Stimulated activated CD8-positive, alpha-beta memory T cell treated with anti-CD3 and anti-CD28 coated beads, Interleukin-12 subunit alpha, Interleukin-12 subunit beta, amount 100 ng/mL, for 1 hour (primary cell): ENCODE measurements at regions not wholly inside any gene's neighbourhood (a gene's known extent, or its start where the extent isn't known, plus 50 kb on each side); places are given as distances from the start of the nearest gene placed in this dataset.
"Not testable (repeated sequence)": the region's sequence is repeated elsewhere in the genome, so short reads cannot be mapped to it uniquely, and the experiment has no call there.

Experiments
- DNase-seq: peaks from one replicate; pipeline ENCODE4 v3.0.0-alpha.2; 2020; ENCODE audit warnings: low read depth

DNA sequence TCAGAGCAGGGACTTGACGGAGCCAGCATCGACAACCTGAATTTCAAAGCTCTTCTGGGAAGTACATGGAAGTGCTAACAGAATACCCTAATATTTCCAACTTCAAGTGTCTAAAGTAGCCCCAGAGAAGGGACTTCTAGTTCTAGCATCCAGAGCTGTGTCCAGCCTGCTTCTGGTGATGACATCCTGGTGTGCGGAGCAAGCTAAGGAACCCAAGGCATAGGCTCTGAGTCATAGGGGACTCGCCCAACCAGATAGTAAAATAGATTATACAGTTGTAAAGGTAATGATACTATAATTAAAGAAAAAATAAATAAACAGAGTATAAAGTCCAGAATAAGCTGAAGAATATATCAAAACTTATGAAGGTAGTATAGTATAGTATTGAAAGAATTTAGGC is 108.1 kb upstream of the SERPINE2 start:
- DNase-seq: no peak

DNA sequence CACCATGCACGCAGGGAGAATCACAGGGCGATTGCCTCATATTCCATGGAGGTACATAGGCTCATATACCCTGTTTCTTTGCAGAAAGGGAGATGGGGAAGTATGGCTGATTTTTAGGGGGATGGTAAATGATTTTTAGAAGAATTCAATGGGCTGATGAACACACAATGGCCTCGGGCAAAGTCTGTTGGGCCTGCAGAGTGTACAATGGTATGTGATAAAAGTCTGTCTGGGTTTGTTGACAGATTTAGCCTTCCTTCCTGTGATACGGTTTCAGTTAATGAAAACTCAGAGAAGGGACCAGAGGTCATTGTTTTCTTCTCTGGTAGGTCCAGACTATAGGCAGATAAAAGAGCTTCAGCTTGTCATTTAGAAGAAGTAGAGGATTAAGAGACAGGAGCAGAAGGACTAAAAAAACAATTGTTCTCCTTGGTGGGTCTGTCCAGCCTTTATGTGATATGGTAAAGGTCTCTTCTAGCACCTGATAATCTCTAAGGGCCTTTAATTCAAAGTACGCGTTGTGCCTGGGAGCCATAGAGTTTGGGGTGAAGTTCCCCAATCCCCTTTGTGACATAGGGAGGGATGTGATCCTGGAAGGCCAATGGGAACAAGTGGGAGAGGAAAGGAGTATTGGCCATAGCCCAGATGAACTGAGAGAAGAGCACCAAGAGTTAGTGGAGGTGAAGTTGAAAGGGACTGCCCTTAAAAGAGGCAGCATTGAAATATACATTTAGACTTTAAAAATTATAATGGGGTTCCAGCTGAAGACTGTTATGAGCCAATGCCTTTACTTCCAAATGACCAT is 107.5 kb upstream of the SERPINE2 start:
- DNase-seq: no peak

DNA sequence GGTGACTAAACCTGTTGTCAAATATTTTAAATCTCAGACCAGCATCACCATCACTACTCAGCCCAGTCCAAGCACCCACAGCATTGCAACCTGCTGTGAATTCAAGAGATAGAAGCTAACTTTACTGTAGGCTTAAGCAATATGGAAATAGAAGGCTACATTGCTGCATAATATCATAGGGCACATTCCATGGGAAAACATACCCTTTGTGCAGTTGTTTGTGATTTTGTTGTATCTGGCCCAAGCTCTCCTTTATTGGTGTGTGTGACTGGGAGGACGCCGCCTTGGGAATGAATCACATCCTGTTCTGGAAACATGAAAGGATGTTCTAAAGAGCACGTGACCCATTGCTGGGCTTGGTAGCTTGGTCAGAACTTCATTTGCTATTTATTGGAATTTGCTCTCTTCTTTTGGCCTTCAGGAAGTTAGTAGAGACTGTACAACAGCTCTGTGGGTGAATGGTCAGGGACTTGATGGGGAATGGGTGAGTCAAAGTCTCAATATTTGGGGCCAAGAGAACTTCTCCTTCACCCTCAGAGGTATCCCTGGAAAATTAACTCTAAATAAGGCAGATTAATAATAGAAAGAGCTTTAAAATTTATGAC is 106.8 kb upstream of the SERPINE2 start:
- DNase-seq: no peak

DNA sequence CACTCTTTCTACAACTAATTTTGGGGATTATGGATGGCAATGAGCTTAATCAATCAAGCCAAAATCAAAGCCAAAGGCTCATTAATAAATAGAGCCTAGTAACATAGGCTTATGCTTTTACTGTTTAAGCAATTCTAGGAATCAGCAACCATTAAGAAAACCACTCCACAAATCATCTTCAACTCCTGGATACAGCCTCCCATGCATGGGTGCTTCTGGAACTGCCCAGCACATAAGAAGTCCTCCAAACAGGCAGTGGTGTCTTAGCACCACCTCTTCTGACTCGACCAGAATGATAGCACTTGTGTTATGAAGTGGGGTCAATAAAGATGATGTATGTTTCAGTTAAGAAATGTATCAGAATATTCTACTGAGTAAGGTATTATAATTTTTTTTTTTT is 104.4 kb upstream of the SERPINE2 start:
- no peak for DNase-seq

DNA sequence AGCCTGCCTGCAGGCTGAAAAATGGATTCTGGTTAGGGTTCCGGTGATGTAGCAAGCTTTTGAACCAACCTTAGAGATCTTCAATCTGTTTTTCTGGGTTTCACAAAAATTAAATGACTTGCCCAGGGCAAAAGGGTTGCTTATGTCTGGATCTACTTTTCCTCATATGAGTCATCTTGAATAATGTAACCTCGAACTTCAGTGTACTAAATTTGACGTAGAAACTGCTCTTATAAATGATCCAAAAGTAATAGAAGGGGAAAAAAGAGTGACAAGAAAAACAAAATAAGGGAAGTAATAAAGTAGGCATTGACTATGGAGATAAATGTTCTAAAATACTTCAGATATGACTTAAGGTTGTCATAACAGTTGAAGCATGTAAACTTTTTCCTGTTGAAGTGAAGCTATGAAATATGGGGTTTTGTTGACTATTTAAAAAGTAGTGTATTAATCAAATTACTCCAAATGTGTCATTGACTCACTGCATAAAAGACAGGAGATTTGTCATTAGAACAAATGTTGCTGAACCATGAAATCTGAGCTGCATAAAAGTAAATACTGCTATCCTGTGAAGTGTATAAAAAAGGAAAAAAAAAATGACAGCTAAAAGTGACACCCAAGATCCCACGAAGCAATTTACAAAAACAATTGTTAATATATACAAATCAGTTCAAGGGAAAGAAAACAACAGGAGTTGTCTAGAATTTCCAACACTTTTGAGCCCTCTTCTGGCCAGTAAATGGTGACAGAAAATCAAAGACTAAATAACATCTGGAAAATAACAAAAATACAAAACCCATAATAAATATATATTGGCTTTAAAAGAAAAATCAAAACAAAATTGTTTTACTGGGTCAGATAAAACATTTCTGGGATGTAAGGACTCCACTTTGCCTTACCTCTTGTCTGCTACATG is 103.6 kb upstream of the SERPINE2 start:
- DNase-seq: no peak

DNA sequence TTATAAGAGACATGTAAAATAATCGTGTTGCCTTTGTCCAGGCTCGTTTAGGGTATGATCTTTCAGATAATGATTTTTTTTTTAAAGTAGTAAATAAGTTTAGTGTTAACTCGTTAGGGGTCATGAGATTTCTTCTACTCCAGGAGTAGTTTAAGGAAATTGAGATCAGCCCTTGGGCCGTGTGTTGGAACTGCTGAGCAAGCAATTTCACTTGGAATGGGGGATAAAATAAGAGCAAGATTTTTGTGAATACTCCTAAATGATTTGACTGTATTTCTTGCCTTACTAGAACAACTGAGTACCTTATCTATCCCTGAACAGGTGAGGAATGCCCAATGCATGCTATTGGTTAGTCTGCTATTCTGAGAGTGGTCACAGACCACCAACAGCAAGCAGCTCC is 102.2 kb upstream of the SERPINE2 start:
- DNase-seq: no peak

DNA sequence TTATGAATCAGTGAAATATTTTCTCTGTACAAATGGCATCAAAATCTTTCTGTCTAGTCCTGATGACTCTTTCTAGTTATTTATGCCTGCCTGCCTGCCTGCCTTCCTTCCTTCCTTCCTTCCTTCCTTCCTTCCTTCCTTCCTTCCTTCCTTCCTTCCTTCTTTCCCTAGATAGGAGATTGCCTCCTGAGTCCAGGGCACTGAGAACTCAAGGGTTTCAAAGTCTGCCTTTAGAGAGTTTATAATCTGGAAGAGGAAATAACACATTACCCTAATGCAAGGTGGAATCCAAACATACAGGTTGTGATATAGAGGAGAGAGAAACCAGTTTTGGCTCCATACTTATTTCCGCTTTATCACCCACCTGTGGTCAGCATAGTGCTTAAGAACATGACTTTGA is 98.1 kb upstream of the SERPINE2 start:
- no peak for DNase-seq

DNA sequence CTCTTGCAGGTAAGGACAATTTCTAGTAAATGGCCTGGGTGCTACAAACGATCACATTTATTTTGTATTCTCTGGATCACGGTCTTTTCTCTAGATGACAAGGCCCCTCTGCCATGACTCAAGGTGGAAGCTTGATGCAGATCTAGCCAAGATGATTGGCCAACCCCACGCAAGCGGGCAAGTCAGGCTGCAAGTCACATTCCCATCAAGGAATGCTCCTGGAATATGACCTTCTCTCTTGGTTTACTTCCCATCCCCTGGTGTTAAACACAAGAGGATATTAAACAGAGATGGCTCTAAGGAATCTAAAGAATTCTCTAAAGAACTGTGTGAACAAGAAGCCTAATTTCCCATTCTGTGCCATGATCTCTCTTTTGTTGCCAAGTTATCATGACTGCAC is 97.3 kb upstream of the SERPINE2 start:
- DNase-seq: no peak

DNA sequence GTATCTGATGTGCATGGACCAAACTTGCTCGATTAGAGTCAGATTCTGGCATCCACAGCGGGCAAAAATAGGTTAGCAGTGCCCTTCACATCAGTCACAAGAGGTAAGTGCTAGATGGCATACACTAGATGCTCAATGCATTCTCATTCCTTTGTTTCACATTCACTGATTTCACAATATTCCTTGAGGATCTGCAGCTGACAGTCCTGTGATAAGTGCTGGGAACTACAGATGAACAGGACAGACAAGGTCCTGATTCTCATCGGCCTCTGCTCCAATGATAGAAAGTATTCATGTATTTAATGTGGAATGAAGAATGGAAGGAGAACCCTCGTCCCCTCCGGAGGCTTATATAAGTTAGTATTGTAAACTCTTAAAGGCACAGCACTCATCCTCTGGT is 96.8 kb upstream of the SERPINE2 start:
- no peak for DNase-seq

DNA sequence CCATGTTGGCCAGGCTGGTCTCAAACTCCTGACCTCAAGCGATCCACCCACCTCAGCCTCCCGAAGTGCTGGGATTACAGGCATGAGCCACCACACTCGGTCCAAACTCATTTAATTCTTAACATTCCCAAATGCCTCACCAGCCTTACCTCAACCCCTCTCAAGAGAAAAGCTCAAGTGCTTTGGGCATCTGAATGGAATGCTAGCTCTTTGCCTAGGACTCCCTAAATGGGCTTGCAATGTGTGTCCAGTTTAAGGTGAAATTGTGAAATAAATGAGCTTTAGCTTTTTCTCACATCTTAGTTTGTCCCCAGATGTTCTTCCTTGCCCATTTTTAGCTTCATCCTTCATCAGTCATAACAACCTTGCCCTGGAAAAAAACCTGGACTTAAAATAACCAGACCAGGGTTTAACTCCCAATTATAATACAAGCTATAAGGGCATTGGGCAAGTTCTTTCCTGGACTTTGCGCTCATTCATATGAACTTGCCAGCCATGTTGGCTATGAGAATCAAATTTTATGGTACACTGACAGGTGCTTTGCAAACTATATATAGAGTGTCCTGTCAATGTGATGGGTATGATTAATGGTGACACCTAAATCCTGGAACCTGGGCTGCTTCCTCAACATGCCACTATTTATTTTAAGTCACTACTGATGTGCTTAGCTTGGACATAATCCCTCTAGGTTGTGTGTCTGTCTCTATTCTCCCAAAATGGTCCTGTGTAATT is 95.1 kb upstream of the SERPINE2 start:
- DNase-seq: no peak

DNA sequence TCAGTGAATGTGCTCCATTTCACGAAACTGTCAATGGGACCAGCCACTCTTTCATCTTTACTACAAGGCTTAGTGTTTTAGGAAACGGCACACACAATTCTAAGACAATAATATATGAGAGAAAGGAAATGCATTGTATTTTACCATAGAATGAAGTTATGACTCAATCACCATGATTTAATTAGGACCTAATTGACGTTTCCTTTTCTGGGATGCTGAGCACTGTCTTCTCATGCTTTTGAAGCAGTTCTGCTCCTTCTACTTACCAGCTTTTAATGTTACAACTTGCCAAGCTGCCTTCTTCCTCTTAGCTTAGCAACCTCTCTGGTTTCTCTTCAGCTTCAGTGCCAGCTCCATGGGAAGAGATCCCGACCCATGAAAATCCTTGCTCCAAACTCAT is 94.3 kb upstream of the SERPINE2 start:
- no peak for DNase-seq

DNA sequence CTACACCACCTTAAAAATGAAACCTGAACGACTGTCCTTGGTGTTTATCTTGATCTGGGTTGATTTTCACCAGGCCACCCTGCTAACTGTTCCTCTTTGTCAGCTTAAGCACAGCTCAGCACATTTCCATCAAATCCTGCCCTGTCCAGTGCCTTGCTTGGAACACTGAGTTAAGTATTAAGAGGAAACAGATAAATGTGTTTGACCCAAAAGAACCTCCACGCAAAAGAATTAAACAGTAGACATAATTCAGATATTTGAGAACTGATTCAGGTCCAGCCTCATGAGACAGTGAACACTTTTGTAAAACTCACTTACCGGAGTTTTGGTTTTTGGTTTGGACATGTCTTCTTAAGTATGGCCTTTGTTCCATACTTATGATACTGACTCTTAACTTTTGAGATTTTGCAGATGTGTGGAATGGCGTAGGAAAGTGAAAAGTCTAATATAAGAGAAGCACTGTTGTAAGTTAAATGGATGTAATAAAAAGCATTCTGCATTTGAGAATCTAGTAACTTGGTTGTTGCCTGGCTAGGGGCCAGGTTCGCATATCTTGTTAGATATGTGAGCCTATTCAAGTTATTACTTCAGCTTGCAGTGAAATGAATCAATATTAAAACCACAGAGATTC is 88.9 kb upstream of the SERPINE2 start:
- DNase-seq: no peak

DNA sequence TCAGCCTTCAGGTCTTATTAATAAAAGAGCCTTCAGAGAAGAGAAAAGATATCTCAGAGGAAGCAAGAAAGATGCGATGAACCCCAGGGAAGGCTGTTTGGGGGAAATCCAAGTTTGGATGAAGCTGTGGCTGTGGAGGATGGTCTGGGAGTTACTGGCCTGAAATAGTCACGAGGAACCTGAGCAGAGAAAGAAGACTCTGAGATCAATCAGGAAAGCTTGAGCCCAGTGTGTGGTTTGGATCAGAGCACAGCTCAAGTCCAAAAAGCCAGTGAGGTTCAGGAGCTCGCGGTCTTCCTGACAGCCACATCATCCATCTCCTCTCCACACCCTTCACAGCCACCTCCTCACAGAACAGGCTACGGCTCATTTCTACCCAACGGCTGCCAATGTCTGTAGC is 87.4 kb upstream of the SERPINE2 start:
- DNase-seq: no peak

DNA sequence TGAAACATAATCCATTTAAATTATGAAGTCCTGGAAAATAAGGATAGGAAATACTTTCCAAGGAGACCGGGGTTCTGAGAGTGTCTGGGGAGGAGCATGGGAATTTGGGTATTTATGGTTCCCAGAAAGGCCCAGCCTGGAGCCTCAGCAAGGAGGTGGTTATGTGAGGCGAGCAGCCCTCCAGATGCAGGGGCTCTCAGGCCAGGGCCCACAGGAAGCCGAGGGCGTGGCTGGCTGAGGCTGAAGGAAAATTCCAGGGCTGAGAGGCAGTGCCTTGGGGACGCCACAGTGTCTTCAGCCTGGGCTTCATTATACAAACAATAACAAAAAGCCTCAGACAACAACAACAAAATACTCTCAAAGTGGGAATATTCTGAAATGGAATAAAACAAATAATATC is 86.9 kb upstream of the SERPINE2 start:
- DNase-seq: no peak

DNA sequence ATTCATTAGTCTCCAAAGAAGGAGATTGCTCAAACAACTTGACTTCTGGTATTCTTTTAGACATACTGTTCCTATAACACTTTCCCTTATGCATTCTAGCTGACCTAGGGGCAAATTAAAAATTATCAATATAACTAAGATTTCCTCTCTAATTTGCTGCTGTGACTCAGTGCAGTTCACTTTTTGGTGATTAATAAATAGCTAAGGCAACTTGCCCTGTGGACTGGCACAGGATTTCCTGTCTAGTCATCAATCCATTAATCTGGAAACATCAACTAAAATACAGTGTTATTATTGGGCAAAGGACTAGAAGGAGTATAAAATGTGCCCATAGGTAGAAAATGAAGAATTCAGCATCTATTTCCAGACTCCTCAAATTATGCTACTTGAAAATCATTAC is 83.5 kb upstream of the SERPINE2 start:
- no peak for DNase-seq

DNA sequence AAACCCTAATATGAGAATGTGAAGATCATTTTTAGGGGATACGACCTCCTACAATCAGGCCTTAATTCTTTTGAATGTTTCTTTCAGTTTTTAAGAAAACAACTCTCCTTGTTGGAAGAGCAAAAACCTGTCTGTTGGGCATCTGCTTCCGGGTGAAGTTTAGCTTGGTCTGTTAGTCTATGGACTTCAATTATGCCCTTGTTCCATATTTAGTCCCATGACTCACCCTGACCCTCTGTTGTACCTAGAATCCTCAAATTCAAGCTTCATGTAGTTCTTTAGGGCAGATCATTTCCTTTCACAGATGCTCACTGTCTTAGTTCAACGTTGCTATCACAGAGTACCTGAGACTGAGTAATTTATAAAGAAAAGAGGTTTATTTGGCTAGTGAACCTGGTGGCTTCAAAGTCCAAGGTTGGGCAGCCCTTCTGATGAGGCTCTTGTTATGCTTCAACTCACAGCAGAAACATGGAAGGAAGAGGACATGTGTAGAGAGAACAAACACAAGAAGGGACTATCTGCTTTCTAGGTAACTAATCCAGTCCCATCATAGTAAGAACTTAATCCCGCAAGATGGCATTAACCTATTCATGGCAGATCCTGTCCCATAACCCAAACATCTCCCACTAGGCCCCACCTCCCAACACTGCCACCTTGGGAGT is 82.5 kb upstream of the SERPINE2 start:
- DNase-seq: no peak

DNA sequence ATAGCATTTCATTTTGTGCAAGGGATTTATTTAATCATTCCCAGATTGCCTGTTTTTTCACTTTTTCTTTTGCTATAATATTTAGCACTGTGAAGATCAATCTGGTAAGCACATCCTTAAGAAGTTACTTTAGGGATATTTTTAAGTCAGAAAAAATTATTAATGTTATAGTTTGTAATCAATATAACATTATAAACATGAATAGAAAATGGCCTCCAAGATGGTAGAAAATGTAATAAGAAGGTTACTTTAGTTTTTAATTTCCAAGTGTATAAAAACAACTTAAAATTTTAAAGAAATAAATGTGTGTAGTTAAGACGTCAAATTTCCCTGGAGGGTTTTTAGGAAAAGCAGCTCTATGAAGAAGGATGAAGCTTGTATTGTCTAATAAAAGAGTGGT is 81.9 kb upstream of the SERPINE2 start:
- no peak for DNase-seq

DNA sequence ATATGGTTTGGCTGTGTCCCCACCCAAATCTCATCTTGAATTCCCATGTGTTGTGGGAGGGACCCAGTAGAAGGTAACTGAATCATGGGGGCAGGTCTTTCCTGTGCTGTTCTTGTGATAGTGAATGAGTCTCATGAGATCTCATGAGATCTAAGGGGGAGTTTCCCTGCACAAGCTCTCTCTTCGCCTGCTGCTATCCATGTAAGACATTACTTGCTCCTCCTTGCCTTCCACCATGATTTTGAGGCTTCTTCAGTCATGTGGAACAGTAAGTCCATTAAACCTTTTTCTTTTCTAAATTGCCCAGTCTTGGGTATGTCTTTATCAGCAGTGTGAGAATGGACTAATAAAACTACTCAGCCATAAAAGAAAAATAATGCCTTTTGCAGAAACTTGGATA is 80.8 kb upstream of the SERPINE2 start:
- not testable (repeated sequence) for DNase-seq

DNA sequence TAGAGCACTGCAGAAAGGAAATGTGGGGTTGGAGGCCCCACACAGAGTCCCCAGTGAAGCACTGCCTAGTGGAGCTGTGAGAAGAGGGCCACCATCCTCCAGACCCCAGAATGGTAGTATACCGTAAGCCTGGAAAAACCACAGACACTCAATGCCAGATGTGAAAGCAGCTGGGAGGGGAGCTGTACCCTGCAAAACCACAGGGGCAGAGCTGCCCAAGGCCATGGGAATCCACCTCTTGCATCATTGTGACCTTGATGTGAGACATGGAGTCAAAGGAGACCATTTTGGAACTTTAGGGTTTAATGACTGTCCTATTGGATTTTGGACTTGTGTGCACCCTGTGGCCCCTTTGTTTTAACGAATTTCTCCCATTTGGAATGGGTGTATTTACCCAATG is 75.3 kb upstream of the SERPINE2 start:
- no peak for DNase-seq

DNA sequence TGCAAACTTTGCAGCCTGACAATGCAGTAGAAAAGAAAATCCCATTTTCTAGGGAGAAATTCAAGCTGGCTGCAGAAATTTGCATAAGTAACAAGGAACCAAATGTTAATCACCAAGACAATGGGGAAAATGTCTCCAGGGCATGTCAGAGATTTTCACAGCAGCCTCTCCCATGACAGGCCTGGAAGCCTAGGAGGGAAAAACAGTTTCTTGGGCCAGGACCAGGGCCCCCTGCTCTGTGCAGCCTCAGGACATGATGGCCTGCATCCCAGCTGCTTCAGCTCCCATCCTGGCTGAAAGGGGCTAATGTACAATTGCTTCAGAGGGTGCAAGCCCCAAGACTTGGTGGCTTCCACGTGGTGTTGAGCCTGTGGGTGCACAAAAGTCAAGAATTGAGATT is 74.8 kb upstream of the SERPINE2 start:
- DNase-seq: not testable (repeated sequence)

DNA sequence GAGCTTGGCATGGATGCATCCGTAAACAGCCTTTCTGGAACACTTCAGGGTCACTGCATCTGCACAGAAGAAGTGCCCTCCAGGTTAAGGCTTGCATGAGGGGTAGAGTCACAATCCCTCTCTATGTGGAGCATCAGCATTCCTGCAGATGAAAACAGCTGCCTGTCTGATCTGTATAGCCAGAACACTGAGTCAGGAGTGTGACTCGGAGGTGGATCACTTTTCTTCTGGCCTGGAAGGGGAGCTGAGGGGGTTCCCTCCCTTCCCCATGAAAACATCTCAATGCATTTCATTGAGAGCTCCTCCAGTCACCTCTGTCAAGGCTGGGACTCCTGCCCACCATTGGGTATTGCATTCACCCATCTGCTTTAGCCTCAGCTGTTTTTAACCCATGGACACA is 72.5 kb upstream of the SERPINE2 start:
- DNase-seq: no peak
